DMS 273 treated with DMSO at 0.1 percent for 48 hours (cell line): ENCODE measurements at regions not wholly inside any gene's neighbourhood (a gene's known extent, or its start where the extent isn't known, plus 50 kb on each side); places are given as distances from the start of the nearest gene placed in this dataset.

Experiments
- DNase-seq: peaks from one replicate; lab custom pipeline; 2025; lab: John Stamatoyannopoulos, UW

DNA sequence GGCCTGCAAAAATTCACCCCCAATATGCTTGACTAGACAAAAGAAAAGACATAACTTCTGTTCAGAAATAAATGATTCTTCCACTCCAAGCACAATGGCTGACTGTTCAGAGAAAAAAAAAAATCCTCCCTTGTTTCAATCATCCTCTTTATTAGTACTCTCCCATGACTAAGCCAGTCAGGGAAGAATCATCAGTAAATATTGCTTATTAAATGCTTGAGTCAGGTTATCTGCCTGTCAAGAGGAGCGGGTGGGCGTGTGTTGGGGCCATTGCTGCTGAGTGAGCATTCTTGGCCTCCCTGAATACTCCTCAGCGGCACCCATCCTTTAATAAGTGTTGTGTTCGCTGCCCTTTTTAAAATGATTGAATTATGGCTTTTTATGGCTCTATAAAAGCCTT, 1334.8 kb upstream of the CELF4 start:
- no peak for DNase-seq

DNA sequence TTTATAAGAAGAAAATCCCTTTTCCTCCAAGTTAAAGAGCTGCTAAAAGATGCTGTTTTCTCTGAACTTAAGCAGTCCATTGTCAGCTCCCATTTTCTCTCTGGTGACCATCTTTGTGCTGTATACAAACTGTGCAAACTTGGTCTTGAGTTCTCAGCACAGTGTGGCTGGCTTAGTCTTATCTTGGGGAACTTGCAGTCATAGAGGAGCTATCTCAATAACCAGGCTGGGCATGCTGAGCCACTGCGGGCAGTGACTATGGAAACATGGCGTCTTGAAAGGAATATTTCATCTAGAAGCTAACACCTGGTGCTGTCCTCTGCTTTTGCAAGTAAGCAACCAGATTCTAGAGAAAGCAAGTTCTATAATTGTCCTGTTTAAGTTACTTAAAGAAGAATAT, 1334.4 kb upstream of the CELF4 start:
- DNase-seq: no peak

DNA sequence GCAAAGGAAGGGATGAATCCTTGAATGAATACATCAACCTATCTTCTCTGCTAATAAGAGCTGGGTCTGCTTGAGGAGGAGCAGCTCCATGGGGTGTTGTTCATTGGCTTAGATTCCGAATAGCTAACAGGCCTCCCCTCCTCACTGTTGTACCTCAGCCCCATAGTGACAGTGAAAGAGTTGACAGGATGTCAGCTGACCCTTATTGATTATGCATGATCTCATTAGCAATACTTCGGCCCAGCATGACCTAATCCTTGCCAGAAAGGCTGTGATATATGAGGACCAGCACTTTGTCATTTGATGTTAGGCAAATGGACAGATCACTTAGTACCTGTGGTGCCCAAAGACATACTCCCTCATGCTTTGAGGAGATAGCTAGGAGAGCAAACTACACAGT, 1333.7 kb upstream of the CELF4 start:
- no peak for DNase-seq

DNA sequence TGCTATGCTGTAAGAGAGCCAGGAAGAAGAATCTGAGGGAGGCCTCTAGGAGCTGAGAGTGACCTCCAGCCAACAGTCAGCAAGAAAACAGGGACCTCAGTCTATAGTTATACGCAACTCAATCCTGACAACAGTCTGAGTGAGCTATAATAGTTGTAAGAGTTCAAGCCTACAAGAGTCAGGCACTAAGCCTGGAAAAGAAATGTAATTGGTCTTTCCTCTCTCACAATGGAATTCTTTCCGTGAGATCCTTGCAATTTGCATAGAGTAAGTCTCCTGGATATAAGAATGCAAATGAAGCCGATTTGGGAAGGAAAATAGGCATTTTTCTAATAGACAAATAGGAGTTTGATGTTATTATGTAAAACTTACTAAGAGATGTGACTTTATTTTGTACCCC, 1332.6 kb upstream of the CELF4 start:
- DNase-seq: no peak

DNA sequence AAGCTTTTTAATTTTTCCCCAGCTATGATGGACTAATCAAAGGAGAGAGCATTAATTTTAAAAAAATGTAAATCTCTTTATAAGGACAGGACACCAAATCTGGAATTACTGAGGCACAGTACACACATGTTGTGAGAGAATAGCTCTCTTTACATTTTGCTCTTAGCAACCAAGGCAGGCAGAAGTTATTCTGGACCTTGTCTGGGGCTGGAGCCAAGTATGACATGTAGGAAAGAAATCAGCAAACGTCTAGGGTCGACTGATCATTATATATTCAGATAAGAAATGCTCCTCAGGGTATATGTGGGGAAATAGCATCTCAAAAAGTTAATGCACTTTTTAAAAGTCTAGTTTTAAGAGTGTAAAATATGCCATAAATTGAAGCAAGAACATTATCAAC, 1330.0 kb upstream of the CELF4 start:
- DNase-seq: no peak

DNA sequence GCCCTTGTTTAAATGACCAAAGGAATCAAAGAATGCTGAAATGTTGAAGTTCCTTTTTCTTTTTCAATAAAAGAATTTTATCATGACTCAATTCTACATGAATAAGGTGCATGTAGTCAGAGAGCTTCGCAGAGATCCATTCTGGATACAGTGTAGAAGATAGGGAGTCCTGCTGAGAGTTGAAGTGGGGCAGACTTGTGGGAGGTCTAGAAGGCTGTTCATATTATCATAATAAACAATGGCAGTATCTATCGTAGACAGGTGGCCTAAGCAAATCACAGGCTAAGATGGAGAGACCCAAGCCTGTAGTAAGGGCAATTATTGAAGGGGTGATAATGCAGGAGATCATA, 1322.0 kb upstream of the CELF4 start:
- no peak for DNase-seq

DNA sequence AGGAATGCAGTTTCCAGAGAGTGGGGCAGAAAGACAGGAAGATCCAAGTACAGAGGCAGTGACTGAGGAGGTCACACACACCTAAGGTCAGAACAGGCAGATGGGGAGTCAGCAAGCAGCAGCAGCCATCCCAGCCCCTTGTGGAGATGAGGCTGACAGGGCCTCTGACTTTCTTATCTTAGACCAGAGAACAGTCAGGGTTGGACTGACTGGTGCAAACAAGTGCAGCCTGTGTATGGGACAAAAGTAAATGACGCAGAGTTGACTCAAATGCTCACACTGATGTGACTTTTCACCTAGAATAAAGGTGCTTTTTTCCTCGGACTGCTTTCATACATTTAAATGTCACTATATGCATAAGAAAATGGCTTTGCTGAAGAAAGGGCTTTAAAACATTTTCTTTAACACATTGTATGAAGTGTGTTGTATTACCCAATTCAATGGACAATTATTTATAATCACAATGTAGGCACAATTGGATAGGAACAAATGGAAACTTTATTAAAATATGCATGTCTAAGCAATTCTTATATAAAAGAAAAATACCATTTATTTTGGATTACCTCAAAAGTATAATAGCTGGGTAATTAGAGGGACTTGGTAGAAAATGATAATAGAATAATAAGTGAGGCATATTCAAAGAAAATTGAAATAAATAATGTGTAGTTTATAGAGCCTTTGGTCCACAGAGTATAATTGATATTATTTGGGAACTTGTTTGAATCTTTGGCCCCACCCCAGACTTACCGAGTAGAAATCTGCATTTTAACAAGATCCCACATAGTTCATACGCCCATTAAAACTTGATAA, 1321.5 kb upstream of the CELF4 start:
- no peak for DNase-seq

DNA sequence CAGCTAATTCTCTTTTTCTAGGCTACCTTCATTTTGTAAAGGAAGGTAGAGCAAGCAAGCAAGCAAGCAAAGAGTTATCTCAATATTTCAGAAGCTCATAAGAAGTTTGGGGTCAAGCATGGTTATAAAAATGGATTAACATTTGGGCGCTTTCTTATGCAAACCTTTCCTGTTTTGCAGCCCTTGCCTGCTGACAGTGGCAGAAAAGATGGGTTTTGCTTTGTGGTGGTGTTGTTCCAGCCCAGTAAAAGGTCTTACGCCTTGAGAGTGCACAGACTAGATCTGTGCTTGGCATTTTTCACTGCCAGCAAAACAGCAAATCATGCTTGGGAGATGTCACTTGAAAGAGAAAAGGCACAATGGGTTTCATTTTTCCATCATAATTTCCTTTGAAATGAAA, 1320.6 kb upstream of the CELF4 start:
- no peak for DNase-seq

DNA sequence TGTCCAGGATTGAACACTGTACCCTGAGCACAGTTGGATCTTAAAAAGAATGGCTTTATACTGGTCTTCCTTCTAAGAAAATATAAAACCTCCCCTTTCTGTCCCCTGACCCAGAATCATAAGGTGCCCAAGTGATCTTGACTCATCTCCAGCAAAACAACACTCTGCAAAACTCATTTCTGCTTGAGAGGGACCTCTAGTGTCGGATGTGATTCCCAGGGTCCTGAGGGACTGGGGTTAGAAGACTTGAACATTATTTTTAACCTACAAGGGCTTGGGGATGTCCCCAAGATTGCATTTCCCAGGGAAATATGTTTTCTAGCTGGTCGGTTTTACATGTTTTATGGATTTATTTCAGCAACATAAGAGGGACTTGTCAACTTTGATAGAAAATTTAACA, 1318.5 kb upstream of the CELF4 start:
- no peak for DNase-seq

DNA sequence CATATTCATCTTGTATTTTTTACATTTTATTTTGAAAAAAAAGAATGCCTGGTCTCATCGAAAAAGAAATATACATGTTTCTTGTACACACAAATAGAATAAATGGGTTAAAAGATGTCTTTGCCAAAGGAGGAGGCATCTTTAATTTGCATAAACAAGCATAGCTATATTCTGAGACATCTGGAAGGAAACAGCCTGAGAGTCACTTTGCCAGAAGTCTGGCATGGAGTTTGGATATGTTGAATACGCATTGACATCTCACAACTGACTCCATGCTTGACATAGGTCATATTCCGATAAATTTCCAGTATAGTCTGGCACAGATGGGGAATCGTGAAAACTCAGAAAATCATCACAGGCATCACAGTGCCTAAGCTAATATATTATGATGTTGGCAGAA, 1317.5 kb upstream of the CELF4 start:
- no peak for DNase-seq

DNA sequence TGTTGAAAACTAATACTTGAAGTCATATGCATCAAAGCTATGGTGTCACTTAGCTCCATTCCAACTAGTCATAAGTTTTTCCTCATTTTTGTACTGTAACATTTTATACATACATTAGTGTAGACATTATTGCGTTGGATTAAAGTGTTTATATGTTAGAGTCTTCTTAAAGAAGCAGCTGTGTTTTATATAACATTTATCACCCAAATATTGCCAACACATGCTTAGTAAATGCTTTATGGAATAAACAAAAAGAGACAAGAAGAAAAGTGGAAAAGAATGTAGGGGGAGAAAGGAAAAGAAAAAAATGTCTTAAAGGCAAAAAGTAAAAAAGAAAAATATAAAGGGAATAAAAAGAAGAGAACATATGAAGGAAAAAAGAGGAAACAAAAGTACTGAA, 1314.3 kb upstream of the CELF4 start:
- DNase-seq: no peak

DNA sequence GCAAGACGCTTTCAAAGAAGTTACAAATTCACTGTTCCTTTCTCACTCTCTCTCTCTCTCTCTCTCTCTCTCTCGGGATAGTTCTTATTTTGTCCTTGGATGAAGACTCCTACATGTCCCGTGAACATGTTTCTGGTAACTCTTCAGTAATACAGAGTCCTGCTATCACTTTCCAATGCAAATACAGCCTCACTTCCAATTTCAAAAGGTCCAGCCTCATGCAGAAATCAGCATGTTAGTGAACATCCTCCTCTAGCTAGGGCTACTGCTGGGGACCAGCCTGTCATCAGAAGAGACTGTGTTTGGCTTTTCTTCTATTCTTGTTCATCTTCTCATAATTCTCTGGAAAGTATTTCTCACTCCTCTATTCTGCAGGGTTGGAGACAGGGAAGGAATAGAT, 1306.7 kb upstream of the CELF4 start:
- DNase-seq: no peak

DNA sequence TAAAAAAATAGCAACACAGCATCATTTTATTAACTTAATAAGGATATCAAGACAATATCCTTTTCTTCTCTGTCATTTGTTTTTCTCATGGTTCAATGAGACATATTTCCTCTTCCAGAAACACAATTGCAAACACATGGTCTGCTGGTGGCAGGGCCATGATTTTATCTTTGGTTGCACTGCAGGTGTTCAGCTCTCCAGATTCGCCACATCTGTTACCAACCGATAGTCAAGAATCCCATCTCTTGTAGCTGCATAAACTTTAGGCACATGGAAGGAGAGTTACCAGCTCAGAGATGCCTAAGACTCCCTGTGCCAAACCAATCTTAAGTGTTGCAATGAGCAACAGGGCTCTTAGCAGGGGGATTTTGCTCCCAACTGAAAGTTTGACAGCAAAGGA, 1303.2 kb upstream of the CELF4 start:
- DNase-seq: no peak

DNA sequence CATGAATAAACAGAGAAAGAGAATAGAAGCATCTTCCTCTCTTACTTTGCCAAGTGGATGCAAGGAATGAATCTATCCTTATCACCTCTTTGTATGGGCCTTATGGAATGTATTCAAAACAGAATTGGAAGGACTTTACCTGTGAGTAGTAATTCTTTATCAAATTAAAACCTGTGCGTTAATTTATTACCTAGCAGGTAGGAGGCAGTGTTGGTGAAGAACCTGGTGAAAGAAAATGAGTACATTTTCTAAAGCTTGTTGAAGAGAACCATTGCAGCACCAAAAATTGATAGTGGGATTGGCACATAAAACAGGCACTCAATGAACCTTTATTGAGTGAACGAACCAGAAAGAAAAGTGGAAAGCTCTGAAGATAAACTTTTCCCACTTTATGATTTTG, 1302.1 kb upstream of the CELF4 start:
- DNase-seq: no peak

DNA sequence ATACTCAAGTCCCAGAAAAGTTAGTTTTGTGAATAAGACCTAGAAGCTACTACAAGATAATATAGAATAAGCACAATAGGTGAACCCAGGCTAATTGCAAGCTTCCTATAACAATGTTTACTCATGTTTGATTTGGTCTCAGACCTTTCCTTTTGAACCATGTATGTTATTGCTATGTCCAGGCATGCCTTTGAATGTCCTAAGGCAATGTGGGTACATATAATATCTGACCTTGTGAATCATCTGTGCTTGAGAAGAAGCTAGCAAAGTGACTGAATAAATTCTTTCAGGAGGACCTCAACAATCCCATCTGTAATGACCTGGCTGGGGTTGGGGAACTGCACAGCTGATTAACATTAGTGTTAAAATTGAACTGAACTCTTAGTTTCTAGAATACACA, 1285.9 kb upstream of the CELF4 start:
- DNase-seq: no peak

DNA sequence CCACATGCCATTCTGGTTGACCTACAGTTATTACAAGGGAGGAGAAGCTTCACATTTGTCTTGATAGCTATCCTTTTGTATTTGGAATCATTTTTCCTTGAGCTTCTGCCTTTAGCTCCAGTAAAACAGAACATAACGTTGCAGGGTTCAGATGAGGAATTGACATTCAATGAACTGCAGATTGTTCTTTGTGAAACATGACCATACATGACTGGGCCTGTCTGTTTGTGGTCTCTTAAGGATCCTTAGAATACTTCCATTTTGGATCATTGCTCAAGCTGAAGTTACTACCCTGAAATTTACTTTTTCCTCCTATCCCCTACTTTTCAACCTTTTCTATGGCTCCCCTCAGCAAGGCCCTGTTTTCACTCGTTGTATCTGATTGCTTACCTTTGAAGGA, 1281.7 kb upstream of the CELF4 start:
- no peak for DNase-seq

DNA sequence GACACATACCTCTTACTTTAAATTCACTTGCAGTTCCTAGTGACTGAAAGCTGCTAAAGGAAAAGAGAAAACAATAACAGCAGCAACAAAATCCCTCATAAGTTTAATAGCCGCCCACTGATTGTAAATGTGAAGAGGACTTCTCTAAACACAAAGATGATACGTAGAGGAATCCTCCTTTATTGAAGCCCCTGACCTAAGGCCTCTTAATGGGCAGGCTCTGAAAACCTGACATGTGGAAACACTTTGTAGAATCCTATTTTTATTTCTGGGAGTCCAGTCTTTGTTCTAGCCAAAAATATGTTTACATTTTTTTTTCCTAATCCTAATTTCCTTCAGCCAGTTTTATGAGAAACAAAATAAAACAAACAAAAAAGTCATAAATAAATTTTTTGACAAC, 1277.7 kb upstream of the CELF4 start:
- no peak for DNase-seq

DNA sequence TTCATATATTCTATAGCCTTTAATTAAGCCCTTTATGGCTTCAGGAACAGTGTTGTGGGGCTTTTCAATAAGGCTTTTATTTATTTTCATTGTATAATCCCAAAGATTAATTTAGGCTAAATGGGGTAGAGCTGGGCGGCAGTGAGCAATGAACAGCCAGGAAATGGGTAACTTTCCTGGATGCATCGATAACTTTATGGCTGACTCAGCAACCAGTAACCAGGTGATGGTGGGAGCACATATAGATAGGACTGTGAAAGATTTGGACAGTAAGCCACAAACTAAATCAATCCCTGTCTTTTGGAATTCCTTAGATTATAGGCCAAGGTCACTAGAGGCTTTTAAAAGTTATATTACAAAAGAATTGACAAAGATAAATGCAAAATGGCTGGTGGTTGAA, 1260.6 kb upstream of the CELF4 start:
- DNase-seq: no peak

DNA sequence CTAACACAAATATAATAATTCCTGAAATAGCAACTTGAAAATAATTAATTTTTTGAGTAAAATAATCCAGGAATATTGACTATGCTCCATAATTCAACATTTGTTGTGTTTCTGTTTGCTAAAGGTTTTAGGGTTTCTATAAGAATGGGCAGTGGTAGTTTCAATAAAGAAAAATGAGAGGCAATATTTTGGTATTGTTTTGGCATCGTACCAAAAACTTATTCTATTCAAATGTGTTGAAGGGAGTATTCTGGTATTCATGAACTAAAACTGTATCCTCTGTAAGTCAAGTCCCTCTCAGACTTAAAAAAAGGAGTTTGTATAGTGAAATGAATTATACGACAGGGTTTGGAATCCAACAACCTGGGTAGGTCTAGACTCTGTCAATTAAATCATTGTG, 1245.6 kb upstream of the CELF4 start:
- DNase-seq: no peak

DNA sequence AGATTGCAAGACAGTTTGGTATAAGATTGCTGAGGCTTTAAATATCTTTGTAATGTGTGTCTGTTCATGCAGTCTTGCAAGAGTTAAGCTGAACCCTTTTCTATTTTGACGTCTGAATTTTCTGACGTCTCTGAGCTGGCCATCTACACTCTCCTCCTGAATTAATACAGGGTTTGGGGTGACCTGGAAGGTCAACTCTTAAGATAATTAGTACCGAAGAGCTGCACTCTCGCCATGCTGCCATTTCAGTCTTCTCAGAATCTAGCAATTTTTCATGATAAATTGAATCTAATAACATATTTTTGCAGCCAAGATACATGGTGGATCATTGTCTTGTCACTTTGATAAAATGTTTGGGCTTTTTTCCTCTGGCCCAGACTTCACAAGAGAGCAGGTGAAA, 1245.2 kb upstream of the CELF4 start:
- DNase-seq: no peak

DNA sequence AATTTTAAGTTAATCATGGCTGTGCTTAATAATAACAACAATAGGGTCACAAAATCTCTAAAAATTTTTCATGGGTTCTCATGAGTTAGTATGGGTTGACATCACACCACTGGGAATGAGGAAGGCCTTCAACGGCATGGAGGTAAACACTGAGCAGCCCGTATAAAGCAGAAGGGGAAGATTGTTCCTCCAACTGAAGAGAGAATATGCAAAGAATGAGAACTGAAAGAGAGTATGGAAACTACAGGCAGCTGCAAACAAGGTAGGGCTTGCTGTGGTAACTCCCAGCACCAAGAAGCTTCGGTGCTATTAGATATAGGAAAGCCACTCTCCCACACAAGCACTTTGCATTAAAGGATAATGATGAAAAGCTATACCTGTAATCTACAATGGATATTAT, 1242.3 kb upstream of the CELF4 start:
- no peak for DNase-seq

DNA sequence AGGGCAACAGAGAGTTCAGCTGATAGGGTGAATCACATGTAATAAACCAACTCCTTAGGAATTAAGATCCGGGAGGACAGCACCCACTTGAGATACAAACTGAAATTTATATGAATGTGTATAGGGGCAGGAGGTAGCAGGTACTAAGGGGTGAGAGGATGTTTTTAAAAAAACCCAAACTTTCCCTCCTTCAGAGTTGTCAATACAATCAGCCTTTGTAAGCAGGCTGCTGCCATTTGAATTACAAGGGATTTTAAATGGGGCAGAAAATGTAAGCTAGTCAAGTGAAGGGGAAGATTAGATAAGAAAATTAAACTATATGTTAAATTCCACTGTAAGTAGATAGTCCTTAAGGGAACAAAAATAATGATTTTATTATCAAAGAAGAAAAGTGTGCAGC, 1239.7 kb upstream of the CELF4 start:
- DNase-seq: no peak

DNA sequence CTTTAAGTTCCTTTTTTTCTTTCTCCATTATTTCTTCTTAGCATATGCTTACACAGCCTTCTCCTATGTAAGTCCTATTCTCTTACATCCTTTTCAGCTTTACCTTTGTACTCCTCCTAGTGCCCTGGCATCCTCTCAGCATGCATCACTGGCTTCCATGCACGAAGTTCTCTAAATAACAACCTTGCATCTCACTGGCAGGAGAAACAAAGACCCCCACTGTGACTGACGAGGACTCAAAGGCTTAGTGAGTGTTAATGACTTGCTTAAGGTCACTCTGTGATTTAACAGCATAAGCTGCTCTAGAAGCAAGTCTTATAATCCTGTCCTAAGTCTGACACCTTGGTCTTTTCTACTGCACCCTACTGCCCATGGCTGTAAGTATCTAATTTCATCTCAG, 1236.0 kb upstream of the CELF4 start:
- DNase-seq: no peak

DNA sequence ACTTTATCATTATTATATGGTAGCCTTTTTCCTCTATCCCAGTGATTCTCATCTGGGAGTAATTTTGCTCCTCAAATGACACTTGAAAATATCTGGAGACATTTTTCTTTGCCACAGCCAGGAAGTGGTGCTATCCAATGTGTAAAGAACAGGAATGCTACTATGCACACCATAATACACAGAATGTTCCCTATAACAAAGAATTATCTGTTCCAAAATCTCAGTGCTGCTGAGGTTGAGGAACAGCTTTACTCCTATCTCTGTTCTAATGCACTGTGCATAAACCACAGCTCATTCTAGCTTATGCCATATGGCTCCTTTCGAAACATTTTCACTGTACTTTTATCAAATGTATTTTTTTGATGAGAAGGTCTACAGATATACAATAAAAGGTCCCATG, 1231.2 kb upstream of the CELF4 start:
- no peak for DNase-seq

DNA sequence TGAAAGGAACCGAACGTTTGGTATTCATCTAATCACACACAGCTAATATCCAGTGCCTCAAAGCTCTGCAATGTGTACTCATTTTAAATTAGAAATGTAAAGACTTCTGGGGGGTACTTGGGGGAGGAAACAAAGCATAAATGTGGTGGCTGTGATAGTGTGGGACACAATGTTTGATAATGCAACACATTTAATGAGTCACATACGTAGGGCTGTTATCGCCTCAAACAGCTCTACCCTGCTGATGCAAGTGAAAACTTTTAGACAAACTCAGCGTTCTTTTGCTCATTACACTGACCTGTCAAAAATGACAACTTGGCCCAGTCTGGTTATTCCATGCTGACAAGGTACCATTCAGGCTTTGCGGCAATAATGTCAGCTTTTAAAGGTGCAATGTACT, 1227.1 kb upstream of the CELF4 start:
- no peak for DNase-seq
